ENCODE measurements at regions not wholly inside any gene's neighbourhood (a gene's known extent, or its start where the extent isn't known, plus 50 kb on each side); places are given as distances from the start of the nearest gene placed in this dataset.

DNA sequence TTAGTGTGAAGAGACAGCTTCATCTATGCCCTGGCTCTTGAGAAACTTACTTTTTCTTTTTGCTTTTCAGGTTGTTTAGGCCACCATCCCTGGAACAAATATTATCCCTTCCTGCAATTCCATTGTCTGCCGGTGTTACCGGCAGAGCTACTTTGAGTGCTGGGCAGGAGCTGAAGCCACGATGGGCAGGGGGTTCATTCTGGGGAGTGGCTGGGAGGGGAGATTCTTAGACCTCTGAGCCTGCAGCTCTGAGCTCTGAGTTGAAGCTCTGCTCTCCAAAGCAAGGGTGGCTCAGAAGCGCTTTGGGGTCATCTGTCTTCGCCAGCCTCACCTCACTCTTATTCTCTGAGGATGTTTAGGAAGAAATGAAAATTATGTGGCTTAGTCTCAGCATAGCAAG is 1066.6 kb upstream of the SLC10A2 start:
- no peak overlapping the region for H2AK9ac ChIP-seq (replicated peaks; ENCODE audit: low read depth, low read length, poor library complexity)
- POLR2A ChIA-PET (ENCODE audit: unreplicated experiment): no interaction called here
- H3K36me3 ChIP-seq (ENCODE audit: control insufficient read depth, insufficient read depth, low read length): no peaks in the 10 kb centered on the region
- no peaks in the 10 kb centered on the region for H3K4me1 ChIP-seq (ENCODE audit: control insufficient read depth, insufficient read depth, low read length)
- dilution Hi-C loops (cut with HindIII; ENCODE audit: low sequenced_read_pairs, unreplicated experiment): no loop called here
- H3K9ac ChIP-seq (ENCODE audit: low read depth, low read length): no peak overlapping the region
- no peak overlapping the region for H3K18ac ChIP-seq (ENCODE audit: low read depth, low read length)
- H2BK5ac ChIP-seq (ENCODE audit: low read depth, low read length, poor library complexity, severe bottlenecking): no peak overlapping the region
- no peaks in the 10 kb centered on the region for H3K27me3 ChIP-seq (ENCODE audit: control insufficient read depth, insufficient read depth, low read length)
- no peaks in the 10 kb centered on the region for H3K9me1 ChIP-seq (ENCODE audit: insufficient read depth, low read length)
- H4K20me1 ChIP-seq (ENCODE audit: insufficient read depth, low read length): no peaks in the 10 kb centered on the region
- H2BK15ac ChIP-seq (ENCODE audit: low read depth, low read length): no peak overlapping the region
- H3K23ac ChIP-seq (ENCODE audit: low read depth, low read length): no peak overlapping the region
- no peak overlapping the region for H3K56ac ChIP-seq (ENCODE audit: extremely low read depth, insufficient read depth, low read length)
- no peak overlapping the region for H4K91ac ChIP-seq (ENCODE audit: insufficient read depth, low read depth, low read length)
- no peak overlapping the region for H2AFZ ChIP-seq (replicated peaks; ENCODE audit: low read length, poor library complexity)
- no peak overlapping the region for H2AK5ac ChIP-seq (ENCODE audit: low read depth, low read length)
- in situ Hi-C loops (cut with MboI; ENCODE audit: low sequenced_read_pairs): no loop called here
- H2BK20ac ChIP-seq (ENCODE audit: low read depth, low read length): no peak overlapping the region
- H4K8ac ChIP-seq (ENCODE audit: low read depth in 2 of 2, low read length in 2 of 2): no peak overlapping the region
- intact Hi-C loops (cut with micrococcal nuclease): no loop called here
- H3K4me2 ChIP-seq (ENCODE audit: low read depth, low read length): no peak overlapping the region
- no peak overlapping the region for H3K14ac ChIP-seq (replicated peaks; ENCODE audit: low read depth, low read length)
- no peak overlapping the region for H3K27ac ChIP-seq (ENCODE audit: insufficient read depth, low read length)
- no peaks in the 10 kb centered on the region for H3K79me1 ChIP-seq (ENCODE audit: low read depth in 1 of 2, low read length in 2 of 2)
- no peak overlapping the region for H4K5ac ChIP-seq (ENCODE audit: low read depth, low read length)
- DNase-seq (no peak), ATAC-seq (ENCODE audit: low read depth) (no peak)
- CTCF ChIA-PET: interaction anchor here (1.3 kb wide), 1 partner anchor 9 kb away, joined by 3 read pairs; no protein-coding TSS in a partner anchor
- TF ChIP-seq MAZ (IDR thresholded peaks at IDR 0.05; ENCODE audit: borderline replicate concordance, low read depth, low read length): no peak
- TF ChIP-seq, protein P1, sequence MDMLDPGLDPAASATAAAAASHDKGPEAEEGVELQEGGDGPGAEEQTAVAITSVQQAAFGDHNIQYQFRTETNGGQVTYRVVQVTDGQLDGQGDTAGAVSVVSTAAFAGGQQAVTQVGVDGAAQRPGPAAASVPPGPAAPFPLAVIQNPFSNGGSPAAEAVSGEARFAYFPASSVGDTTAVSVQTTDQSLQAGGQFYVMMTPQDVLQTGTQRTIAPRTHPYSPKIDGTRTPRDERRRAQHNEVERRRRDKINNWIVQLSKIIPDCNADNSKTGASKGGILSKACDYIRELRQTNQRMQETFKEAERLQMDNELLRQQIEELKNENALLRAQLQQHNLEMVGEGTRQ (IDR thresholded peaks at IDR 0.05; ENCODE audit: low read depth, low read length): no peak
- TF ChIP-seq BHLHE40 (IDR thresholded peaks at IDR 0.05; ENCODE audit: low read depth, low read length): no peak
- TF ChIP-seq NFE2L2 (IDR thresholded peaks at IDR 0.05; ENCODE audit: low read depth, low read length): no peak
- TF ChIP-seq MAFK (IDR thresholded peaks at IDR 0.05; ENCODE audit: low read depth, low read length): no peak
- no peak for TF ChIP-seq RFX5 (IDR thresholded peaks at IDR 0.05; ENCODE audit: low read depth, low read length)
- TF ChIP-seq, protein P2, sequence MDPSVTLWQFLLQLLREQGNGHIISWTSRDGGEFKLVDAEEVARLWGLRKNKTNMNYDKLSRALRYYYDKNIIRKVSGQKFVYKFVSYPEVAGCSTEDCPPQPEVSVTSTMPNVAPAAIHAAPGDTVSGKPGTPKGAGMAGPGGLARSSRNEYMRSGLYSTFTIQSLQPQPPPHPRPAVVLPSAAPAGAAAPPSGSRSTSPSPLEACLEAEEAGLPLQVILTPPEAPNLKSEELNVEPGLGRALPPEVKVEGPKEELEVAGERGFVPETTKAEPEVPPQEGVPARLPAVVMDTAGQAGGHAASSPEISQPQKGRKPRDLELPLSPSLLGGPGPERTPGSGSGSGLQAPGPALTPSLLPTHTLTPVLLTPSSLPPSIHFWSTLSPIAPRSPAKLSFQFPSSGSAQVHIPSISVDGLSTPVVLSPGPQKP (IDR thresholded peaks at IDR 0.05; ENCODE audit: borderline replicate concordance, low read depth, low read length): no peak
- TF ChIP-seq FOS (IDR thresholded peaks at IDR 0.05; ENCODE audit: low read depth, low read length): no peak
- TF ChIP-seq RCOR1 (IDR thresholded peaks at IDR 0.05; ENCODE audit: insufficient replicate concordance, low read length): no peak
- TF ChIP-seq MXI1 (IDR thresholded peaks at IDR 0.05; ENCODE audit: borderline replicate concordance, low read depth, low read length): no peak
- TF ChIP-seq SMC3 (IDR thresholded peaks at IDR 0.05; ENCODE audit: low read depth, low read length): no peak
- H3K4me3 ChIP-seq (ENCODE audit: insufficient read depth, low read depth, low read length): no peak overlapping the region
- no TSS peak for BruUV-seq (replicated peaks)
- no peak overlapping the region for H2BK120ac ChIP-seq (ENCODE audit: low read depth, low read length)
- no peak overlapping the region for H3K4ac ChIP-seq (ENCODE audit: low read depth, low read length)
- H3K9me3 ChIP-seq (ENCODE audit: control insufficient read depth, insufficient read depth, low read length): no peaks in the 10 kb centered on the region; the same call in 1 of the 2 replicates
- no CpG with 5 or more reads among the region's 5 CpGs for WGBS, 2 experiments (ENCODE audit: extremely low coverage in 2 of 2, insufficient read length in 1 of 2)

All from IMR-90 (cell line).